ENCODE measurements at regions not wholly inside any gene's neighbourhood (a gene's known extent, or its start where the extent isn't known, plus 50 kb on each side); places are given as distances from the start of the nearest gene placed in this dataset.

DNA sequence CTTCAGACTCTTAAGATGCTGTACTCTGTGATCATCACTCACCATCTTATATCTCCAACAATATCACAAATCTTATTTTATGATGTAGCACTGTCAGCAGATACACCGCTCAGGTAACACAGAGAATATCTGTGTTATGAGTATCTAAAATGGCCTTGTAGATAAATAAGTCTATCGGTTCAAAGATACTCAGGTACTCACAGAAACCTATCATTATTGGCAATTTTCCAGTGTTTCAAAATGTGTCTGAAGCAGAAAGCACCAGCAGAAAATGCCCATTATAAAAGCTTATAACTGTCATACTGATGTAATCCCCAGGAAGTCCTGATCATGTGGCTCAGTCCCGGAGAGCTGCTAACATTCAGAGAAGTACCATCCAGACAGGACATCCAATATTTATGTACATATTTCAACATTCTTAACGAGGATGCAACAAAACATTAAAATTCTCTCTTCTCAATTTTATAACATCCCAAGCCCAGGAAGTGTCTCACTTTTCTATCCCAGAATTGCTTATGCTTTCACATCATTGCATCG, 190.7 kb upstream of the LMNTD1 start:
- Histone ChIP-seq H2BK12ac (ENCODE audit: low read length in 2 of 2) (no peak overlapping the region), H3K4ac (ENCODE audit: low read depth in 1 of 2, low read length in 2 of 2) (no peak overlapping the region), H2AK5ac (ENCODE audit: low read length, severe bottlenecking) (no peak overlapping the region), H4K91ac (ENCODE audit: low read length) (no peak overlapping the region), H3K14ac (ENCODE audit: low read length in 2 of 2) (no peak overlapping the region), H3K18ac (ENCODE audit: low read depth in 1 of 2, low read length in 2 of 2) (no peak overlapping the region), H3K4me1 (ENCODE audit: control insufficient read depth, insufficient read depth, low read depth, low read length) (no peaks in the 10 kb centered on the region), H3K36me3 (ENCODE audit: control insufficient read depth in 1 of 2, insufficient read depth in 2 of 2, low read depth in 1 of 2, low read length in 2 of 2) (no peaks in the 10 kb centered on the region), H3K79me1 (replicated peaks; ENCODE audit: low read length, poor library complexity, severe bottlenecking) (no peaks in the 10 kb centered on the region), H3K9ac (ENCODE audit: low read length) (no peak overlapping the region), H3K27me3 (ENCODE audit: control insufficient read depth in 1 of 2, insufficient read depth in 1 of 2, low read length in 2 of 2) (no peaks in the 10 kb centered on the region), H3K9me3 (ENCODE audit: control insufficient read depth, low read length) (no peaks in the 10 kb centered on the region), H3K27ac (ENCODE audit: low read length, poor library complexity, severe bottlenecking) (no peak overlapping the region), H4K8ac (ENCODE audit: low read length) (no peak overlapping the region), H2BK5ac (ENCODE audit: low read depth, low read length, poor library complexity, severe bottlenecking) (no peak overlapping the region), H3K4me3 (ENCODE audit: insufficient read depth in 1 of 2, low read depth in 1 of 2, low read length in 2 of 2) (no peak overlapping the region), H2AFZ (ENCODE audit: low read depth, low read length) (no peak overlapping the region), H2BK120ac (ENCODE audit: low read depth, low read length) (no peak overlapping the region), H2BK15ac (ENCODE audit: low read depth, poor library complexity, severe bottlenecking) (no peak overlapping the region), H3K4me2 (ENCODE audit: low read length, poor library complexity, severe bottlenecking) (no peak overlapping the region), H3K23ac (ENCODE audit: low read length in 2 of 2) (no peak overlapping the region)
- no peak for DNase-seq
- 86% methylated on average over 4 of the region's 5 CpGs for WGBS

DNA sequence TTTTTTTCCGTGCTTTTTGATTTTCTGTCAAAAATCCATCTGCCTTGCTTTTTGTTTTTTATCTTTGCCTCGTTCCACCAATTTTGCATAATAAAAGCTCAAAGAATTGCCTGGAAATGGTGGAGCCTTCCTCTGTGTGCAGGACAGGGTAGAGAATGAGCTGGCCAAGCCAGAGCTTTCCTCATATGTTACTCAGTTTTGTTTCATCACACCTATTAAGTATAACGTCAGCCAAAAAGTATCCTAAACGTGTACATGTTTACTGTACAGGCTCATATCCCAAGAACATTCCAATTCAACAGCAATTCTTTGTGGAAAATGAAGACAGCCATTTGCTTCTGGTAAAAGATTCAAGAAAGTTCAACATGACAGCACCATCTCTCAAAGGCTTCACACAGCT, 191.2 kb upstream of the LMNTD1 start:
- Histone ChIP-seq H3K36me3 (ENCODE audit: control insufficient read depth in 1 of 2, insufficient read depth in 2 of 2, low read depth in 1 of 2, low read length in 2 of 2) (no peaks in the 10 kb centered on the region), H3K4me3 (ENCODE audit: insufficient read depth in 1 of 2, low read depth in 1 of 2, low read length in 2 of 2) (no peak overlapping the region), H4K91ac (ENCODE audit: low read length) (no peak overlapping the region), H3K9ac (ENCODE audit: low read length) (no peak overlapping the region), H2BK5ac (ENCODE audit: low read depth, low read length, poor library complexity, severe bottlenecking) (no peak overlapping the region), H3K9me3 (ENCODE audit: control insufficient read depth, low read length) (no peaks in the 10 kb centered on the region), H3K79me1 (replicated peaks; ENCODE audit: low read length, poor library complexity, severe bottlenecking) (no peaks in the 10 kb centered on the region), H2AFZ (ENCODE audit: low read depth, low read length) (no peak overlapping the region), H3K4ac (ENCODE audit: low read depth in 1 of 2, low read length in 2 of 2) (no peak overlapping the region), H2AK5ac (ENCODE audit: low read length, severe bottlenecking) (no peak overlapping the region), H3K4me2 (ENCODE audit: low read length, poor library complexity, severe bottlenecking) (no peak overlapping the region), H3K18ac (ENCODE audit: low read depth in 1 of 2, low read length in 2 of 2) (no peak overlapping the region), H3K4me1 (ENCODE audit: control insufficient read depth, insufficient read depth, low read depth, low read length) (no peaks in the 10 kb centered on the region), H2BK12ac (ENCODE audit: low read length in 2 of 2) (no peak overlapping the region), H4K8ac (ENCODE audit: low read length) (no peak overlapping the region), H3K27ac (ENCODE audit: low read length, poor library complexity, severe bottlenecking) (no peak overlapping the region), H3K23ac (ENCODE audit: low read length in 2 of 2) (no peak overlapping the region), H3K14ac (ENCODE audit: low read length in 2 of 2) (no peak overlapping the region), H2BK15ac (ENCODE audit: low read depth, poor library complexity, severe bottlenecking) (no peak overlapping the region), H3K27me3 (ENCODE audit: control insufficient read depth in 1 of 2, insufficient read depth in 1 of 2, low read length in 2 of 2) (no peaks in the 10 kb centered on the region), H2BK120ac (ENCODE audit: low read depth, low read length) (no peak overlapping the region)
- WGBS: 81% methylated on average over 4 of the region's 4 CpGs
- peak; percentile 16 for DNase-seq

- Histone ChIP-seq H3K27me3 (ENCODE audit: control insufficient read depth in 1 of 2, insufficient read depth in 1 of 2, low read length in 2 of 2) (no peaks in the 10 kb centered on the region), H2BK120ac (ENCODE audit: low read depth, low read length) (no peak overlapping the region), H3K4ac (ENCODE audit: low read depth in 1 of 2, low read length in 2 of 2) (no peak overlapping the region), H3K14ac (ENCODE audit: low read length in 2 of 2) (no peak overlapping the region), H4K91ac (ENCODE audit: low read length) (no peak overlapping the region), H2AFZ (ENCODE audit: low read depth, low read length) (no peak overlapping the region), H3K4me1 (ENCODE audit: control insufficient read depth, insufficient read depth, low read depth, low read length) (no peaks in the 10 kb centered on the region), H3K4me3 (ENCODE audit: insufficient read depth in 1 of 2, low read depth in 1 of 2, low read length in 2 of 2) (no peak overlapping the region), H2AK5ac (ENCODE audit: low read length, severe bottlenecking) (no peak overlapping the region), H2BK15ac (ENCODE audit: low read depth, poor library complexity, severe bottlenecking) (no peak overlapping the region), H3K9ac (ENCODE audit: low read length) (no peak overlapping the region), H3K27ac (ENCODE audit: low read length, poor library complexity, severe bottlenecking) (no peak overlapping the region), H3K4me2 (ENCODE audit: low read length, poor library complexity, severe bottlenecking) (no peak overlapping the region), H2BK12ac (ENCODE audit: low read length in 2 of 2) (no peak overlapping the region), H2BK5ac (ENCODE audit: low read depth, low read length, poor library complexity, severe bottlenecking) (no peak overlapping the region), H4K8ac (ENCODE audit: low read length) (no peak overlapping the region), H3K18ac (ENCODE audit: low read depth in 1 of 2, low read length in 2 of 2) (no peak overlapping the region), H3K9me3 (ENCODE audit: control insufficient read depth, low read length) (no peaks in the 10 kb centered on the region), H3K79me1 (replicated peaks; ENCODE audit: low read length, poor library complexity, severe bottlenecking) (no peaks in the 10 kb centered on the region), H3K23ac (ENCODE audit: low read length in 2 of 2) (no peak overlapping the region), H3K36me3 (ENCODE audit: control insufficient read depth in 1 of 2, insufficient read depth in 2 of 2, low read depth in 1 of 2, low read length in 2 of 2) (no peaks in the 10 kb centered on the region)
- no peak for DNase-seq
- no CpG with 5 or more reads among the region's 2 CpGs for WGBS
These were observed 192.2 kb upstream of the LMNTD1 start for GRCh38 chr12:25745281-25745680.

GRCh38 chr12:25746131-25746530, 193.0 kb upstream of the LMNTD1 start:
- Histone ChIP-seq H3K4me1 (ENCODE audit: control insufficient read depth, insufficient read depth, low read depth, low read length) (no peaks in the 10 kb centered on the region), H3K27ac (ENCODE audit: low read length, poor library complexity, severe bottlenecking) (no peak overlapping the region), H3K9ac (ENCODE audit: low read length) (no peak overlapping the region), H3K27me3 (ENCODE audit: control insufficient read depth in 1 of 2, insufficient read depth in 1 of 2, low read length in 2 of 2) (no peaks in the 10 kb centered on the region), H3K79me1 (replicated peaks; ENCODE audit: low read length, poor library complexity, severe bottlenecking) (no peaks in the 10 kb centered on the region), H2BK120ac (ENCODE audit: low read depth, low read length) (no peak overlapping the region), H3K9me3 (ENCODE audit: control insufficient read depth, low read length) (no peaks in the 10 kb centered on the region), H3K4ac (ENCODE audit: low read depth in 1 of 2, low read length in 2 of 2) (no peak overlapping the region), H2BK12ac (ENCODE audit: low read length in 2 of 2) (no peak overlapping the region), H2AFZ (ENCODE audit: low read depth, low read length) (no peak overlapping the region), H2BK5ac (ENCODE audit: low read depth, low read length, poor library complexity, severe bottlenecking) (no peak overlapping the region), H3K14ac (ENCODE audit: low read length in 2 of 2) (no peak overlapping the region), H2BK15ac (ENCODE audit: low read depth, poor library complexity, severe bottlenecking) (no peak overlapping the region), H4K8ac (ENCODE audit: low read length) (no peak overlapping the region), H3K23ac (ENCODE audit: low read length in 2 of 2) (no peak overlapping the region), H3K4me2 (ENCODE audit: low read length, poor library complexity, severe bottlenecking) (no peak overlapping the region), H3K4me3 (ENCODE audit: insufficient read depth in 1 of 2, low read depth in 1 of 2, low read length in 2 of 2) (no peak overlapping the region), H3K36me3 (ENCODE audit: control insufficient read depth in 1 of 2, insufficient read depth in 2 of 2, low read depth in 1 of 2, low read length in 2 of 2) (no peaks in the 10 kb centered on the region), H4K91ac (ENCODE audit: low read length) (no peak overlapping the region), H2AK5ac (ENCODE audit: low read length, severe bottlenecking) (no peak overlapping the region), H3K18ac (ENCODE audit: low read depth in 1 of 2, low read length in 2 of 2) (no peak overlapping the region)
- no peak for DNase-seq
